ENCODE measurements at regions not wholly inside any gene's neighbourhood (a gene's known extent, or its start where the extent isn't known, plus 50 kb on each side); places are given as distances from the start of the nearest gene placed in this dataset.

DNA sequence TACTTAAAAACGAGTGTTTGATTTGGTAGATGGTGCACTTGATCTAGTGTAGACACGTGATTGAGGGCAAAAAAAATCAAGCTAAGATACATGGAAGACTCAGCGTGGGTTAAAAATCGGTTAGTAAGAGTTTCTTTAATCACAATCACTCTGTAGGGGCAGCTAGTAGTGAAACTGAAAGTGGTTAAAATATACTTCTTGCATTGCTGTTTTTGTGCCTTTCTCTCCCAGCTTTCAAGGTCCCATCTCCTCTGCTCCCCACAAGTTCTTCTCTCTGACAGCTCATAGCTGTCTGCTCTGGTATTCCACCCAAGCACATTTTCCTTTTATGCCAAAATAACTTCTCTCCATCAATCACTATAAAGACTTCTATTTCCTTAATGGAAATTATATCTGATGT lies 1089.7 kb downstream of the EFNB2 start:
- Histone ChIP-seq H3K9me3 (ENCODE audit: control insufficient read depth in 2 of 2, insufficient read depth in 1 of 2, low read depth in 1 of 2, low read length in 1 of 2) (no peaks in the 10 kb centered on the region), H3K4me3 (ENCODE audit: low read depth in 1 of 3, low read length in 3 of 3) (no peak overlapping the region), H3K27ac (ENCODE audit: low read depth in 1 of 3, low read length in 2 of 3) (no peak overlapping the region), H3K36me3 (ENCODE audit: control insufficient read depth in 3 of 3, insufficient read depth in 2 of 3, low read depth in 1 of 3, low read length in 3 of 3) (no peaks in the 10 kb centered on the region), H3K4me1 (ENCODE audit: control insufficient read depth in 3 of 3, insufficient read depth in 2 of 3, low read depth in 1 of 3, low read length in 2 of 3) (no peaks in the 10 kb centered on the region), H3K27me3 (ENCODE audit: control insufficient read depth in 3 of 3, insufficient read depth in 3 of 3, low read length in 3 of 3) (no peaks in the 10 kb centered on the region)
- WGBS, 3 donors, result 26 to 59% (median 30%) methylated on average over 4 of the region's 4 CpGs
- peak in 1 of 2 donors; percentile 18 for DNase-seq
- no peak for FAIRE-seq

DNA sequence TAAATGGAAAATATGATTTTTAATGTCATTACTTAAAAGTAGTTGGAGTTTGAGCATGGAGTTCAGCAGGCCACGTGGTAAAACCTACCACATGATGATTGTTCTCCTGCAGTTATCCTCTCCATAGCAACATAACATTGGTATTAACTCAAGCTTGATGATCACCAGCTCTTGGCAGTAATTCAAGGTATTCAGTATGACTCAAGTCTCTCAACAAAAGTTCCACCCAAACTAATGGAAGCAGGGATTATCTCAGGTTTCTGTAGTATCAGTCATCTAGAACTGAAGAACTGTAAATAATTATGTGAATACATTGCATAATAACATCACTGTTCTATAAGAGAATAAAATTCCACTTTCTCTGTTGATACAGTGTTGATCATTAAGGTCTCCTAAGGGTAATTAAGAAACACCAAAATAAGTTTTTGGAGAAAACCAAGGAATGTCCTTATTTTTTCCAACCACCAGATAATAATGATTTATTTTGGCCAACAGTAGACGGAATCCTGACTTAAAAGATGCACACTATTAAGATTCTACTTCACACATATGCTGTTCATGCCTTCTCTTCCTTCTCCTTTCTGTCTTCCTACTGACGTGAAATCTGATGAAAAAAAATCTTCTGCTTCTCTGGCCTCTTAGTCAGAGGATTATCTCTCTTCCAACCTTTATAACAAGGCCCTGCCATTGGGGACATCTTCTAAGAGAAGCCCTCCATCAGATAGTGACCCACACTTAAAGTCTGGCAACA lies 1092.3 kb downstream of the EFNB2 start:
- no peaks in the 10 kb centered on the region for H3K36me3 ChIP-seq (ENCODE audit: control insufficient read depth in 3 of 3, insufficient read depth in 2 of 3, low read depth in 1 of 3, low read length in 3 of 3)
- FAIRE-seq (peak; percentile 57), DNase-seq (peak; percentile 59 to 82)
- no peaks in the 10 kb centered on the region for H3K27me3 ChIP-seq (ENCODE audit: control insufficient read depth in 3 of 3, insufficient read depth in 3 of 3, low read length in 3 of 3)
- no peak overlapping the region for H3K27ac ChIP-seq (ENCODE audit: low read depth in 1 of 3, low read length in 2 of 3)
- no peaks in the 10 kb centered on the region for H3K4me1 ChIP-seq (ENCODE audit: control insufficient read depth in 3 of 3, insufficient read depth in 2 of 3, low read depth in 1 of 3, low read length in 2 of 3)
- WGBS, 3 donors, result 50 to 57% (median 56%) methylated on average over 3 of the region's 3 CpGs
- no peak overlapping the region for H3K4me3 ChIP-seq (ENCODE audit: low read depth in 1 of 3, low read length in 3 of 3)
- no peaks in the 10 kb centered on the region for H3K9me3 ChIP-seq (ENCODE audit: control insufficient read depth in 2 of 2, insufficient read depth in 1 of 2, low read depth in 1 of 2, low read length in 1 of 2)

DNA sequence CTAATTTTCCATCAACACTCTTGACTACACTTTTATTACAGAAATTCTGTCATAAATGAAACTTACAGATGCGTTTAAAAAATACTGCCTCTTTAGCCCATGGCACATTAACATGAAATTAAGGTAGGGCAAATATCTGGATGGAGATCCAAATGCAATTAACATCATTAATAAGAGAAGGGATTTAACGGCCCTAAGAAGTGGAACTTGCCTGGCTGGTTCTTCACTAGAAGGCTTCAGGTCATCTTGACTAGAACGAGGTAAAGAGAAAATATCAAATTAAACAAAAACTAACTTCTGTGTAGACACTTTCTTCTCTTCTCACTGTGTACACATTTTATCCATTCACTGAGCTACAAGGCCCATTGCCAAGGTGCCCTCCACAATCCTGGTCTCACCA lies 1093.4 kb downstream of the EFNB2 start:
- WGBS, 3 donors, result 54 to 77% (median 65%) methylated on average over 3 of the region's 3 CpGs
- no peaks in the 10 kb centered on the region for H3K27me3 ChIP-seq (ENCODE audit: control insufficient read depth in 3 of 3, insufficient read depth in 3 of 3, low read length in 3 of 3)
- DNase-seq, result no peak
- H3K4me3 ChIP-seq (ENCODE audit: low read depth in 1 of 3, low read length in 3 of 3), result no peak overlapping the region
- FAIRE-seq, result no peak
- no peak overlapping the region for H3K27ac ChIP-seq (ENCODE audit: low read depth in 1 of 3, low read length in 2 of 3)
- H3K36me3 ChIP-seq (ENCODE audit: control insufficient read depth in 3 of 3, insufficient read depth in 2 of 3, low read depth in 1 of 3, low read length in 3 of 3), result no peaks in the 10 kb centered on the region
- no peaks in the 10 kb centered on the region for H3K9me3 ChIP-seq (ENCODE audit: control insufficient read depth in 2 of 2, insufficient read depth in 1 of 2, low read depth in 1 of 2, low read length in 1 of 2)
- no peaks in the 10 kb centered on the region for H3K4me1 ChIP-seq (ENCODE audit: control insufficient read depth in 3 of 3, insufficient read depth in 2 of 3, low read depth in 1 of 3, low read length in 2 of 3)

DNA sequence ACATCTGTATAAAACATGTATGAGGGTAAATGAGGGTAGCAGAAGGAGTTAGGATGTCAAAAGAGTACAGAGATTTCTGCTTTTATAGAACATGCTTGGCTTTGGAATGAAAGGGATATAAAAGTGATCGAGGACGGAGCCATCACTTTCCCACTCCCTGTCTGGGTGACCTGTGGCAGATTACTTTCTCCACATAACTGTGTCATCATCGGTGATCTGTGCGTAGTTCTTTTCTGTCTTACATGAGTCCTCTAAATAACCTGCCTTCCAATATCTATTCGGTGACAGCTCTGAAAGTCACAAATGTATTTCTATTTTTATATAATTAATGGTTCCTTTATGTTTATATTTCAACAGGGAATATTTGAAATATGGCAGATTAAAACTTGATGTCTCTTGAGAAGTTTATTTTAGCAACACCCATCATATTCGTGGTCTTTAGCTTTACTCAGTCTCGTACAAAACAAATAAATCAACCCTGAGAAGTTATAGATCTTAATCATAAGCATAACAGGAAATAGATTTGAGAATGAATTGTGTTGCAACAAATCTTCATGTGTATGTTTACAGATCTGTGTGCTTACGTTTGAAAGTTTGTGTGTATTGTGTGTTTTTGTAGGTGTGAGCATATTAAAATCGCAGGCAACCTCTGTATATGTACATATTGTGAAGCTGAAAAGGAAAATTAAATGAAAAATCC lies 1094.3 kb downstream of the EFNB2 start:
- no peaks in the 10 kb centered on the region for H3K9me3 ChIP-seq (ENCODE audit: control insufficient read depth in 2 of 2, insufficient read depth in 1 of 2, low read depth in 1 of 2, low read length in 1 of 2)
- no peak for DNase-seq
- H3K27ac ChIP-seq (ENCODE audit: low read depth in 1 of 3, low read length in 2 of 3), result no peak overlapping the region
- no peaks in the 10 kb centered on the region for H3K36me3 ChIP-seq (ENCODE audit: control insufficient read depth in 3 of 3, insufficient read depth in 2 of 3, low read depth in 1 of 3, low read length in 3 of 3)
- 76 to 82% (median 80%) methylated on average over 9 of the region's 9 CpGs for WGBS, 3 donors
- FAIRE-seq, result no peak
- no peaks in the 10 kb centered on the region for H3K4me1 ChIP-seq (ENCODE audit: control insufficient read depth in 3 of 3, insufficient read depth in 2 of 3, low read depth in 1 of 3, low read length in 2 of 3)
- H3K4me3 ChIP-seq (ENCODE audit: low read depth in 1 of 3, low read length in 3 of 3), result no peak overlapping the region
- H3K27me3 ChIP-seq (ENCODE audit: control insufficient read depth in 3 of 3, insufficient read depth in 3 of 3, low read length in 3 of 3), result no peaks in the 10 kb centered on the region

DNA sequence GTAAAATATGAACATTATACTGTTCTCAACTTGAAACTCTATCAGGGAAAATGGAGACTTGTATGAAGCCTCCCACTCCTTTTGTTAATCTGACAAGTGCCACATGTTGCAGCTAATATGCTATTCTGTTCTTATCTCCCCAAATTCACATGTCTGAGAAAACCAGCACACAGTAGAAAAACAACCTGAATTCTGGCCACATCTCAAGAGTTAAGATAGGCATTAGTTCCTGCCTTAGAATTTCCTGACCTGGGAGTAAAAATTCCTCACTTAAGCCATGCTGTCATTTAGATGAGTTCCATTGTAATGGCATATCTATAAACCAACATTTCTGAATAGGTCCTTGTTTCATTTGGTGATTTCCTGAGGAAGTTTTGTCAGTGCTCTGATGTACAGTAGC lies 1098.5 kb downstream of the EFNB2 start:
- H3K27ac ChIP-seq (ENCODE audit: low read depth in 1 of 3, low read length in 2 of 3), result no peak overlapping the region
- no peaks in the 10 kb centered on the region for H3K9me3 ChIP-seq (ENCODE audit: control insufficient read depth in 2 of 2, insufficient read depth in 1 of 2, low read depth in 1 of 2, low read length in 1 of 2)
- no peak overlapping the region for H3K4me3 ChIP-seq (ENCODE audit: low read depth in 1 of 3, low read length in 3 of 3)
- FAIRE-seq, result no peak
- no peak for DNase-seq
- H3K27me3 ChIP-seq (ENCODE audit: control insufficient read depth in 3 of 3, insufficient read depth in 3 of 3, low read length in 3 of 3), result no peaks in the 10 kb centered on the region
- H3K36me3 ChIP-seq (ENCODE audit: control insufficient read depth in 3 of 3, insufficient read depth in 2 of 3, low read depth in 1 of 3, low read length in 3 of 3), result no peaks in the 10 kb centered on the region
- H3K4me1 ChIP-seq (ENCODE audit: control insufficient read depth in 3 of 3, insufficient read depth in 2 of 3, low read depth in 1 of 3, low read length in 2 of 3), result no peaks in the 10 kb centered on the region

DNA sequence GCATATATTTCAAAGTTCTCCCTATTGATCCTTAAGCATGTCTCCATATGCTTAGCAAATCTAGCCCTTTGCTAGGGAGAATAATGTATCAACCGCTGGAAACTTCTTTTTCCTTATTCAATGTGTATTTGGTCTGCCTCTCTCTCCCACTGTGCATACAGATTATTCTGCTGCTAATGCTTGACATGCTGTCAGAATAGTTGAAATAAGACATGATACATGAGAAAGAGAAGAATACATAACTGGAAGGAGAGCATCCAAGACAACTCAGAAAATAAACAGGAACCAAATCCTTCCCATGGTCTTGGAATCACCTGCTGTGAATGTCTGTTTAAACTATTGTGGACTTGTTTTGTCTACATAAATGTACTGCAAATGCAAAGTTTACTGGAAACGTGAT lies 1103.0 kb downstream of the EFNB2 start:
- Histone ChIP-seq H3K36me3 (ENCODE audit: control insufficient read depth in 3 of 3, insufficient read depth in 2 of 3, low read depth in 1 of 3, low read length in 3 of 3) (no peaks in the 10 kb centered on the region), H3K27me3 (ENCODE audit: control insufficient read depth in 3 of 3, insufficient read depth in 3 of 3, low read length in 3 of 3) (no peaks in the 10 kb centered on the region), H3K27ac (ENCODE audit: low read depth in 1 of 3, low read length in 2 of 3) (no peak overlapping the region), H3K4me3 (ENCODE audit: low read depth in 1 of 3, low read length in 3 of 3) (no peak overlapping the region), H3K9me3 (ENCODE audit: control insufficient read depth in 2 of 2, insufficient read depth in 1 of 2, low read depth in 1 of 2, low read length in 1 of 2) (no peaks in the 10 kb centered on the region), H3K4me1 (ENCODE audit: control insufficient read depth in 3 of 3, insufficient read depth in 2 of 3, low read depth in 1 of 3, low read length in 2 of 3) (no peaks in the 10 kb centered on the region)
- DNase-seq (no peak), FAIRE-seq (no peak)
- WGBS, 3 donors, result 60 to 71% (median 71%) methylated on average over 2 of the region's 2 CpGs

DNA sequence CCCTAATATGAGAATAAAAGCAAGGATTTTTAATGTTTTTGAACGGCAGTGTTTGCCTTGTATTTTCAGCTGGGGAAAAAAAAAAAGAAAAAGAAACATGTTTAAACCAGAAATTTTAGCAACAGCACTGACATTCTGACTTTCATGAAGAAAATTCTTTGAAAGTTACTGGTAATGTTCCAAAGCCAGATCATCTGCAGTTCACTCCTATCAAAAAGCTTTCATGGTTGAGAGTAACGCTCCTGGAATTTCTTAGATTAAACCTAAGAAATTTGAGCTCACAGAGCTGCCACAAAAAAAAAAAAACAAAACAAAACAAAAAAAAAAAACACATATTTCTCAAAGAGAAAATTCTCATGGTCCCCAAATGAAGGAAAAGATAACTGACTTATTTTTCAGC lies 1106.7 kb downstream of the EFNB2 start:
- Histone ChIP-seq H3K4me3 (ENCODE audit: low read depth in 1 of 3, low read length in 3 of 3) (no peak overlapping the region), H3K9me3 (ENCODE audit: control insufficient read depth in 2 of 2, insufficient read depth in 1 of 2, low read depth in 1 of 2, low read length in 1 of 2) (no peaks in the 10 kb centered on the region), H3K27ac (ENCODE audit: low read depth in 1 of 3, low read length in 2 of 3) (no peak overlapping the region), H3K36me3 (ENCODE audit: control insufficient read depth in 3 of 3, insufficient read depth in 2 of 3, low read depth in 1 of 3, low read length in 3 of 3) (no peaks in the 10 kb centered on the region), H3K27me3 (ENCODE audit: control insufficient read depth in 3 of 3, insufficient read depth in 3 of 3, low read length in 3 of 3) (no peaks in the 10 kb centered on the region), H3K4me1 (ENCODE audit: control insufficient read depth in 3 of 3, insufficient read depth in 2 of 3, low read depth in 1 of 3, low read length in 2 of 3) (no peaks in the 10 kb centered on the region)
- FAIRE-seq (no peak), DNase-seq (no peak)
- 65 to 74% (median 70%) methylated on average over 2 of the region's 2 CpGs for WGBS, 3 donors

DNA sequence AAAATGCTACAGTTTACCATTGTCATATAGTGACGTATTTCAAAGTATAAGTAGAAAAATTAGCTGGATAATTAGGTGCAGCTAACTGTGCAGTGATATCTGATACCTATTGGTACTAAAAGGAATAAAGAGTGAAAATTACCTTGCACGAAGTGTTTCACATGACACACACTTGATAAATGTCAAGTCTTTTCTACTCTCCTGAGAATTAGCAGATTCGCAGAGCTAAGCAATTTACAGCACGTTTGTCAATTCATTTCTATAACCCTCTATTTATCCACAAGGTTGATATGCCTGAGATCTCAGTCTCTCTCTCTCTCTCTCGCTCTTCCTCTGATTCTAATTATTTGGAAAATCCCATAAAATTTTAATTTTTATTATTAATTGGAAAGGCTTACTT lies 1109.0 kb downstream of the EFNB2 start:
- FAIRE-seq (no peak), DNase-seq (no peak)
- Histone ChIP-seq H3K27ac (ENCODE audit: low read depth in 1 of 3, low read length in 2 of 3) (no peak overlapping the region), H3K27me3 (ENCODE audit: control insufficient read depth in 3 of 3, insufficient read depth in 3 of 3, low read length in 3 of 3) (no peaks in the 10 kb centered on the region), H3K4me3 (ENCODE audit: low read depth in 1 of 3, low read length in 3 of 3) (no peak overlapping the region), H3K36me3 (ENCODE audit: control insufficient read depth in 3 of 3, insufficient read depth in 2 of 3, low read depth in 1 of 3, low read length in 3 of 3) (no peaks in the 10 kb centered on the region), H3K4me1 (ENCODE audit: control insufficient read depth in 3 of 3, insufficient read depth in 2 of 3, low read depth in 1 of 3, low read length in 2 of 3) (no peaks in the 10 kb centered on the region), H3K9me3 (ENCODE audit: control insufficient read depth in 2 of 2, insufficient read depth in 1 of 2, low read depth in 1 of 2, low read length in 1 of 2) (no peaks in the 10 kb centered on the region)
- WGBS, 3 donors, result 78 to 80% (median 78%) methylated on average over 5 of the region's 5 CpGs

DNA sequence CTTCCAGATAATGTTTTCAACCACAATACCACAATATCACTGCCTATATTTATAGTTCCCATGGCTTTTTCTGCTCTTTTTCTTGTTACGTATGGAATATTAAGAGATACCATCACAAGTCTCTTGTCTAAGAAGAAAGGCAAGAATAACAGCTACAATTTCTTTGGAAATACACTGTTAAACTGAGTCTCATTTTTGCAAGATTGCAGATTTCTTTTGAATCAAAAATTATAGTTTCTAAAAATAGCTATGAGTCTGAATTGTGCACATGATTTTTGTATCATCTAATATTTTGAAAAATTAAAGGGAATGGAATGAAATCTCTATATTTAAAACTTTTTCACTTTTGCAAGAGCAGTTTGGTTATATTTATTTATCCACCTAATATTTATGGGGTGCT lies 1120.8 kb downstream of the EFNB2 start:
- H3K27ac ChIP-seq (ENCODE audit: low read depth in 1 of 3, low read length in 2 of 3), result no peak overlapping the region
- WGBS, 3 donors, result 75 to 85% (median 84%) methylated on average over 1 of the region's 1 CpG
- H3K4me1 ChIP-seq (ENCODE audit: control insufficient read depth in 3 of 3, insufficient read depth in 2 of 3, low read depth in 1 of 3, low read length in 2 of 3), result no peaks in the 10 kb centered on the region
- DNase-seq, result no peak
- no peaks in the 10 kb centered on the region for H3K27me3 ChIP-seq (ENCODE audit: control insufficient read depth in 3 of 3, insufficient read depth in 3 of 3, low read length in 3 of 3)
- no peaks in the 10 kb centered on the region for H3K9me3 ChIP-seq (ENCODE audit: control insufficient read depth in 2 of 2, insufficient read depth in 1 of 2, low read depth in 1 of 2, low read length in 1 of 2)
- H3K4me3 ChIP-seq (ENCODE audit: low read depth in 1 of 3, low read length in 3 of 3), result no peak overlapping the region
- no peaks in the 10 kb centered on the region for H3K36me3 ChIP-seq (ENCODE audit: control insufficient read depth in 3 of 3, insufficient read depth in 2 of 3, low read depth in 1 of 3, low read length in 3 of 3)
- no peak for FAIRE-seq
